Adrenal gland (tissue), 9 donors: ENCODE measurements at regions not wholly inside any gene's neighbourhood (a gene's known extent, or its start where the extent isn't known, plus 50 kb on each side); places are given as distances from the start of the nearest gene placed in this dataset.

Experiments
- DNase-seq, 7 donors: peaks; one replicate each; pipeline ENCODE4 v3.0.0-alpha.2; 2019 to 2020
- H3K27ac ChIP-seq, 5 donors: fragments of 200-600 bp; sonication (generic) in 4 of 5; 1 replicate in 3 of 5; 2 replicates in 2 of 5; pipeline versions ENCODE4 v1.5.1 to v1.8.0; 2016 to 2020; ENCODE audit warnings: mild to moderate bottlenecking in 1 of 5
- H3K27me3 ChIP-seq: fragments of 200-600 bp; 2 replicates; pipeline ENCODE4 v1.8.0; 2021
- H3K36me3 ChIP-seq, 2 donors: fragments of 200-600 bp; replicated peaks in 1 of 2; 1 replicate in 1 of 2; 2 replicates in 1 of 2; pipeline versions ENCODE4 v1.5.1 to v1.8.0; 2018 to 2022
- H3K4me1 ChIP-seq, 2 donors: fragments of 200-600 bp; replicated peaks in 1 of 2; 1 replicate in 1 of 2; 2 replicates in 1 of 2; pipeline versions ENCODE4 v1.5.1 to v1.8.0; 2018 to 2021
- H3K4me3 ChIP-seq, 4 donors: fragments of 200-600 bp; sonication (generic) in 3 of 4; one replicate each; pipeline ENCODE4 v1.5.1; 2016 to 2018
- H3K9me3 ChIP-seq, 3 donors: fragments of 200-600 bp; sonication (generic) in 1 of 3; replicated peaks in 1 of 3; 1 replicate in 2 of 3; 2 replicates in 1 of 3; pipeline versions ENCODE4 v1.5.1 to v1.8.0; 2016 to 2021
- POLR2A ChIP-seq, 2 donors: fragments of 450-650 bp; IDR thresholded peaks; one replicate each; pipeline ENCODE4 v1.6.1; 2017; ENCODE audit warnings: antibody characterized with exemption in 2 of 2, mild to moderate bottlenecking in 2 of 2, moderate library complexity in 1 of 2
- WGBS, 4 donors: extraction: QIAGEN DNeasy Blood & Tissue Kit in 2 of 4; methylation state at CpG; one replicate each; pipeline versions ENCODE4 v1.1.5 to v1.1.7; 2013 to 2017; 5-methylcytosine and 5-hydroxymethylcytosine counted together
- intact Hi-C, 2 donors: fragments of 100-400 bp; cut with DNase I; formaldehyde crosslinking; loops; one replicate each; pipeline versions ENCODE4 v1.14.1 to v1.15.0; 2022 to 2023
- small RNA-seq, 2 donors: library from RNA; depleted of rRNA; stranded (forward); fragments of <200 nt; gene quantifications; one replicate each; pipeline ENCODE3, GENCODE V24; 2016
- TF ChIP-seq, protein P1 (sequence below), 6 experiments: fragments of 450-650 bp in 4 of 6; fragments of 200-600 bp in 2 of 6; sonication (generic) in 1 of 6; IDR thresholded peaks; 1 replicate in 5 of 6; 2 replicates in 1 of 6; pipeline versions ENCODE4 v1.5.1 to v1.8.0; 2016 to 2021; ENCODE audit warnings: antibody characterized with exemption in 6 of 6, mild to moderate bottlenecking in 2 of 6, moderate library complexity in 1 of 6
- donor health status: healthy with polysubstance abuse.
- donor health status: Bipolar disorder and iron deficiency.
- donor health status: DM: yes; HTN: yes; CAD: no.
- donor health status: DM: no; HTN: no; CAD: no.
- donor health status: DM: no; HTN: no; CAD: no.

DNA sequence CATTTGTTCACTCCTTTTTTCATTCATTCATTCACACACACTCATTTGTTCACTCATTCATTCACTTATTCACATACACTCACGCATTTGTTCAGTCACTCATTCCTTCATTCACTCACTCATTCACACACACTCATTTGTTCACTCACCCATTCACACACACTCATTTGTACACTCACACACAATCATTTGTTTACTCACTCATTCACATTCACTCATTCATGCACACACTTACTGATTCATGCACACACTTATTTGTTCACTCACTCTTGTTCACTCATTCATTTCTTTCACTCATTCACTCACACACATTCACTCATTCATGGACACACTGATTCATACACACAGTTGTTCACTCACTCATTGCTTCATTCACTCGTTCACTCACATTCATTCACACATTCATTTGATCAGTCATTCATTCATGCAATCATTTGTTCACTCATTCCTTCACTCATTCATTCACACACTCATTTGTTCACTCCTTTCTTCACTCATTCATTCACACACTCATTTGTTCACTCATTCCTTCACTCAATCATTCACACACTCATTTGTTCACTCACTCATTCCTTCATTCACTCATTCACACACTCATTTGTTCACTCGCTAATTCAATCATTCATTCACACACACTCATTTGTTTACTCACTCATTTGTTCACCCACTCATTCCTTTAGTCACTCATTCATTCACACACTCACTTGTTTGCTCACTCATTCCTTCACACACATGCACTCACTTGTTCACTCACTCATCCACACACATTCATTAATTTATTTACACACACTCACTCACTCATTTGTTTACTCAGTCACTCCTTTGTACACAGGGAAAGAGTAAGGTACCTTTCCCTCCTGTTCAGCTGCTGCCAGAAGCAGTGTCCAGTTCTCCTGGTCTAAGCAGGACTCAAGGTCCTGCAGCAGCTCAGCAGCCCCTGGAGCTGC lies 50.7 kb upstream of the BHLHE23 start:
- no peak for TF ChIP-seq POLR2A (IDR thresholded peaks at IDR 0.05)
- TF ChIP-seq, protein P1, sequence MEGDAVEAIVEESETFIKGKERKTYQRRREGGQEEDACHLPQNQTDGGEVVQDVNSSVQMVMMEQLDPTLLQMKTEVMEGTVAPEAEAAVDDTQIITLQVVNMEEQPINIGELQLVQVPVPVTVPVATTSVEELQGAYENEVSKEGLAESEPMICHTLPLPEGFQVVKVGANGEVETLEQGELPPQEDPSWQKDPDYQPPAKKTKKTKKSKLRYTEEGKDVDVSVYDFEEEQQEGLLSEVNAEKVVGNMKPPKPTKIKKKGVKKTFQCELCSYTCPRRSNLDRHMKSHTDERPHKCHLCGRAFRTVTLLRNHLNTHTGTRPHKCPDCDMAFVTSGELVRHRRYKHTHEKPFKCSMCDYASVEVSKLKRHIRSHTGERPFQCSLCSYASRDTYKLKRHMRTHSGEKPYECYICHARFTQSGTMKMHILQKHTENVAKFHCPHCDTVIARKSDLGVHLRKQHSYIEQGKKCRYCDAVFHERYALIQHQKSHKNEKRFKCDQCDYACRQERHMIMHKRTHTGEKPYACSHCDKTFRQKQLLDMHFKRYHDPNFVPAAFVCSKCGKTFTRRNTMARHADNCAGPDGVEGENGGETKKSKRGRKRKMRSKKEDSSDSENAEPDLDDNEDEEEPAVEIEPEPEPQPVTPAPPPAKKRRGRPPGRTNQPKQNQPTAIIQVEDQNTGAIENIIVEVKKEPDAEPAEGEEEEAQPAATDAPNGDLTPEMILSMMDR (IDR thresholded peaks at IDR 0.05): no peak
- Histone ChIP-seq H3K9me3 (no peaks in the 10 kb centered on the region), H3K4me1 (no peaks in the 10 kb centered on the region), H3K36me3 (no peaks in the 10 kb centered on the region), H3K27me3 (peaks cover 23% of the 10 kb centered on the region), H3K4me3 (no peak overlapping the region), H3K27ac (no peak overlapping the region)
- WGBS, 4 donors: 54 to 67% (median 60%) methylated on average over 3 of the region's 3 CpGs
- no peak for DNase-seq
- intact Hi-C loops: loop anchor here (5.0 to 10.0 kb wide), 3 partner anchors 117 to 175 kb away; no protein-coding TSS in a partner anchor

DNA sequence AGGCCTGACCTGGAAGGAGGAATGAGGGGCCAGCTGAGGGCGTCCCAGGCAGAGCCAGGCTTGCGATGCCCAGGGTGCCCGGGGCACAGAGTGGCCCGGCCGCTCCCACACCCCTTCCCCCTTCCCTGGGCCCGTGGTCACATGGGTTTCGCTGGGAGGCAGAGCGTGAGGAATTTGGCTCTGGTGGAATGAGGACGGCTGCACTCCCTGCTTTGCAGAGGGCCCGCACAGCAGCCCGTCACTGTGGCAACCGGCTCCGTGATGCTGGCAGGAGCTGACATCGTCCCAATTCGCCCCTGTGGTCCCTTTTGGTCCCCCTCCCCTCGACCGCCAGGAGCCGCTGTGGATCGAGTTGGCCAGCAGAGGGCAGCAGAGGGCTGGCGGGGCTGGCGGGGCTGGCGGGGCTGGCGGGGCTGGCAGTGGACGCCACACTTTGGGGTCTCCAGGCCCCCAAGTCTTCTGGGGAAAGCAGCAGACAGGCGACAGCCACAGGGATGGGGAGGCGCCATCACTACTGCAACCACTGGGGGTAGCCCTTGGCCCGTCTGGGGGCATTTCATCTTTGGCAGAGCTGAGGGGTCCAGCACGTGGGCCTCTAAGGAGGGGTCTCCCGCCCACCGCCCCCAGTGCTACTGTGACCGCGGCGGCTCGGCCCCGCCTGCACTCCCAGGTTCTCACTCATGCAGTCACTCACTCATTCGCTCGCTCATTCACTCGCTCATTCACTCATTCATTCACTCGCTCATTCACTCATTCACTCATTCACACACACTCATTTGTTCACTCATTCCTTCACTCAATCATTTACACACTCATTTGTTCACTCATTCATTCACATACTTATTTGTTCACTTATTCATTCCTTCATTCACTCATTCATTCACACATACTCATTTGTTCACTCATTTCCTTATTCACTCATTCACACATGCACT lies 49.7 kb upstream of the BHLHE23 start:
- Histone ChIP-seq H3K9me3 (no peaks in the 10 kb centered on the region), H3K27me3 (peaks cover 23% of the 10 kb centered on the region), H3K4me3 (no peak overlapping the region), H3K27ac (no peak overlapping the region), H3K4me1 (no peaks in the 10 kb centered on the region), H3K36me3 (no peaks in the 10 kb centered on the region)
- DNase-seq: peak in 4 of 7 donors; percentile 16 to 43 (median 18)
- WGBS, 4 donors: 8 to 22% (median 11%) methylated on average over 12 to 39 of the region's 39 CpGs
- intact Hi-C loops: loop anchor here (5.0 to 10.0 kb wide), 3 partner anchors 118 to 176 kb away; no protein-coding TSS in a partner anchor
- TF ChIP-seq, protein P1 (IDR thresholded peaks at IDR 0.05): peak; percentile 69 to 86 (median 81)
- TF ChIP-seq POLR2A (IDR thresholded peaks at IDR 0.05): no peak

Small RNAs in the stretch of these regions (small RNA-seq; reads per million reads assigned to genes)
- gene RF00635: 0 reads per million in 2 donors
